PC-9 (cell line): ENCODE measurements at regions not wholly inside any gene's neighbourhood (a gene's known extent, or its start where the extent isn't known, plus 50 kb on each side); places are given as distances from the start of the nearest gene placed in this dataset.

ENCODE experiments used
- BruUV-seq: library from RNA; stranded (reverse); fragments of 400-500 nt; replicated peaks from 2 replicates; lab custom pipeline; 2021; lab: Mats Ljungman, UMichigan
- CTCF ChIA-PET: fragments of 300-600 bp; sonication (Branson Sonifier 250); formaldehyde crosslinking; loops from one replicate; lab custom pipeline; 2022; ENCODE audit warnings: antibody characterized with exemption; lab: Charles Lee
- POLR2A ChIA-PET: fragments of 300-600 bp; sonication (Branson Sonifier 250); formaldehyde crosslinking; loops from one replicate; lab custom pipeline; 2022; ENCODE audit warnings: antibody characterized with exemption; ENCODE audit not compliant: unreplicated experiment; lab: Charles Lee
- DNase-seq, 2 experiments: peaks; one replicate each; pipeline versions ENCODE4 v3.0.0 to v3.0.0-alpha.2; 2015 to 2022; ENCODE audit warnings: mixed read lengths in 1 of 2
- H2AFZ ChIP-seq: fragments of 200-600 bp; sonication (generic); 2 replicates; pipeline ENCODE4 v1.8.1; 2017; ENCODE audit warnings: antibody characterized with exemption
- H3F3A ChIP-seq: fragments of 200-600 bp; sonication (generic); 2 replicates; pipeline ENCODE4 v1.8.1; 2017; ENCODE audit warnings: antibody characterized with exemption, mild to moderate bottlenecking, low read depth; ENCODE audit not compliant: insufficient read depth
- H3K27ac ChIP-seq: fragments of 200-600 bp; sonication (generic); 2 replicates; pipeline ENCODE4 v1.6.1; 2016; ENCODE audit warnings: mixed run types
- H3K27me3 ChIP-seq: fragments of 200-600 bp; sonication (generic); 2 replicates; pipeline ENCODE4 v1.6.1; 2016; ENCODE audit warnings: low read depth, mixed run types; ENCODE audit not compliant: insufficient read depth
- H3K36me3 ChIP-seq: fragments of 200-600 bp; sonication (generic); 2 replicates; pipeline ENCODE4 v1.6.1; 2016; ENCODE audit warnings: low read depth, mixed run types
- H3K4me1 ChIP-seq: fragments of 200-600 bp; sonication (generic); replicated peaks from 2 replicates; pipeline ENCODE4 v1.6.1; 2016; ENCODE audit warnings: mixed run types; ENCODE audit not compliant: insufficient read depth
- H3K4me2 ChIP-seq: fragments of 200-600 bp; sonication (generic); 2 replicates; pipeline ENCODE4 v1.6.1; 2017; ENCODE audit warnings: mixed run types
- H3K4me3 ChIP-seq: fragments of 200-600 bp; sonication (generic); 2 replicates; pipeline ENCODE4 v1.6.1; 2016; ENCODE audit warnings: mixed run types
- H3K79me2 ChIP-seq: fragments of 200-600 bp; sonication (generic); 2 replicates; pipeline ENCODE4 v1.6.1; 2017; ENCODE audit warnings: low read depth, mixed run types
- H3K9me2 ChIP-seq: fragments of 200-600 bp; sonication (generic); 2 replicates; pipeline ENCODE4 v1.8.1; 2017; ENCODE audit warnings: mild to moderate bottlenecking; ENCODE audit not compliant: insufficient read depth
- H3K9me3 ChIP-seq: fragments of 200-600 bp; sonication (generic); 2 replicates; pipeline ENCODE4 v1.8.1; 2016; ENCODE audit warnings: low read depth; ENCODE audit not compliant: insufficient read depth
- H4K20me1 ChIP-seq: fragments of 200-600 bp; sonication (generic); 2 replicates; pipeline ENCODE4 v1.8.1; 2017; ENCODE audit not compliant: insufficient read depth
- EZH2 ChIP-seq: fragments of 200-600 bp; sonication (generic); IDR thresholded peaks from 2 replicates; pipeline ENCODE4 v1.8.0; 2017; ENCODE audit warnings: antibody characterized with exemption, low read depth
- intact Hi-C: fragments of 100-400 bp; cut with micrococcal nuclease; formaldehyde crosslinking; loops from one replicate; pipeline ENCODE4 v1.10.0; 2022; ENCODE audit not compliant: unreplicated experiment
- TF ChIP-seq, protein P1 (sequence below): fragments of 200-600 bp; sonication (generic); conservative IDR thresholded peaks from 2 replicates; pipeline ENCODE4 v1.6.1; 2017; ENCODE audit warnings: mixed run types, antibody characterized with exemption, mild to moderate bottlenecking, moderate library complexity

DNA sequence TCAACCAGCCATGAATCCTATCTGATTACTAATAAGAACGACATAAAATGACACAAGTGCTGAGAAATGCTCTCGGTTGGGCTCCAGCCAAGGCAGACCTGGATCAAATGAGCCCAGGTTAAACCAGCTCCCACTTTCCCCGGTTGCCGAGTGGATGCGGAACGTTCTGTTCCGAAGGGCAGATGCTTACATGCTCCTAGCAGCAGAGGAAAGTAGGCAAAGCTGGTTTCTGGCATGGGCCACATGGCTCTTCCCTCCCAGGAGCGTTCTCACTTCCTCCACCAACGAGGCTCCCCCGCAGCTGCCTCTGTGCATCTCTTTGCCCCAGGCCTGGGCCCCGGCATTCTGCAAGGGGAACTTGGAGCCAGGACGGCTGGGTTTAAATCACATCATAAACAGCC is 61.8 kb upstream of the SDK1 start:
- POLR2A ChIA-PET = no interaction called here

DNA sequence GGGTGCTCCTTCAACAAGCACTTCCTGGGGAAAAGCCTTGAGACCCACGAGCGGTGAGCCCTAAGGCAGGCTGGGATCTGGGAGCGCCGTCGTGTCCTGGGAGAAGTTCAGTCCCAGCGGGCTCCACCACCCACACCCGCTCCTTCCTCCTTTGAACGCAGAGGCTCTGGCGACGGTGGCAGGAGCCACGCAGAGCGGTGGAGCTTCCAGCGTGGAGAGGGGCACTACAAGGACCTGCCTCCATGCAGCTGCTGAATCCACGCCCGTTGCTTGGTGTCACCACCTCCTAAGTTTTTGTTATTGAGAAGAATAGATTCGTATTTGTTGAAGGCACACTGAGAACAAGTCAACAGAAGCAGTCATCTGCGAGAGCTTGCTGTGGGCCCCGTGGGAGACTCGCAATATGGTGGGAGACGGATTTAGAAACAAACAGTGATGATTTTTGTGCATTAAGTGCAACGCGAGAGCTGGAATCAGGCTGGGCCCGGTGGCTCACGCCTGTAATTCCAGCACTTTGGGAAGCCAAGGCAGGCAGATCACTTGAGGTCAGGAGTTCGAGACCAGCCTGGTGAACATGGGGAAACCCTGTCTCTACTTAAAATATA is 60.1 kb upstream of the SDK1 start:
- intact Hi-C loops = no loop called here
- Histone ChIP-seq H3K79me2 (no peaks in the 10 kb centered on the region), H4K20me1 (no peaks in the 10 kb centered on the region), H3K9me2 (no peaks in the 10 kb centered on the region), H3K4me3 (no peak overlapping the region), H3K4me2 (no peak overlapping the region), H3K27me3 (no peaks in the 10 kb centered on the region), H3F3A (peaks cover 35% of the 10 kb centered on the region), H3K36me3 (no peaks in the 10 kb centered on the region), H3K27ac (no peak overlapping the region), H2AFZ (no peak overlapping the region), H3K4me1 (peaks cover 39% of the 10 kb centered on the region), H3K9me3 (0 out of 2 replicates have a peak, but pooled peaks cover under 1% of the 10 kb centered on the region)
- CTCF ChIA-PET = interaction anchor here (0.6 to 1.0 kb wide), 2 partner anchors 18 to 151 kb away, joined by 3 to 9 read pairs; no protein-coding TSS in a partner anchor
- POLR2A ChIA-PET = no interaction called here
- TF ChIP-seq, protein P1, sequence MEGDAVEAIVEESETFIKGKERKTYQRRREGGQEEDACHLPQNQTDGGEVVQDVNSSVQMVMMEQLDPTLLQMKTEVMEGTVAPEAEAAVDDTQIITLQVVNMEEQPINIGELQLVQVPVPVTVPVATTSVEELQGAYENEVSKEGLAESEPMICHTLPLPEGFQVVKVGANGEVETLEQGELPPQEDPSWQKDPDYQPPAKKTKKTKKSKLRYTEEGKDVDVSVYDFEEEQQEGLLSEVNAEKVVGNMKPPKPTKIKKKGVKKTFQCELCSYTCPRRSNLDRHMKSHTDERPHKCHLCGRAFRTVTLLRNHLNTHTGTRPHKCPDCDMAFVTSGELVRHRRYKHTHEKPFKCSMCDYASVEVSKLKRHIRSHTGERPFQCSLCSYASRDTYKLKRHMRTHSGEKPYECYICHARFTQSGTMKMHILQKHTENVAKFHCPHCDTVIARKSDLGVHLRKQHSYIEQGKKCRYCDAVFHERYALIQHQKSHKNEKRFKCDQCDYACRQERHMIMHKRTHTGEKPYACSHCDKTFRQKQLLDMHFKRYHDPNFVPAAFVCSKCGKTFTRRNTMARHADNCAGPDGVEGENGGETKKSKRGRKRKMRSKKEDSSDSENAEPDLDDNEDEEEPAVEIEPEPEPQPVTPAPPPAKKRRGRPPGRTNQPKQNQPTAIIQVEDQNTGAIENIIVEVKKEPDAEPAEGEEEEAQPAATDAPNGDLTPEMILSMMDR = no peak
- TF ChIP-seq EZH2 = no peak
- DNase-seq = no peak
- BruUV-seq = no TSS peak

More for the DNA sequence above, 61.8 kb upstream of the SDK1 start:
- TF ChIP-seq, protein P1 = no peak
- no peak for TF ChIP-seq EZH2
- Histone ChIP-seq H3K9me3 (peaks cover 10% of the 10 kb centered on the region; the same call in 1 of the 2 replicates), H3K4me2 (no peak overlapping the region), H3K27me3 (no peaks in the 10 kb centered on the region), H3K4me1 (peaks cover 26% of the 10 kb centered on the region), H3F3A (peaks cover 19% of the 10 kb centered on the region), H4K20me1 (no peaks in the 10 kb centered on the region), H3K9me2 (no peaks in the 10 kb centered on the region), H3K27ac (no peak overlapping the region), H3K79me2 (no peaks in the 10 kb centered on the region), H3K4me3 (no peak overlapping the region), H3K36me3 (no peaks in the 10 kb centered on the region), H2AFZ (no peak overlapping the region)
- intact Hi-C loops = no loop called here
- CTCF ChIA-PET = no interaction called here
- BruUV-seq = no TSS peak
- DNase-seq = no peak

DNA sequence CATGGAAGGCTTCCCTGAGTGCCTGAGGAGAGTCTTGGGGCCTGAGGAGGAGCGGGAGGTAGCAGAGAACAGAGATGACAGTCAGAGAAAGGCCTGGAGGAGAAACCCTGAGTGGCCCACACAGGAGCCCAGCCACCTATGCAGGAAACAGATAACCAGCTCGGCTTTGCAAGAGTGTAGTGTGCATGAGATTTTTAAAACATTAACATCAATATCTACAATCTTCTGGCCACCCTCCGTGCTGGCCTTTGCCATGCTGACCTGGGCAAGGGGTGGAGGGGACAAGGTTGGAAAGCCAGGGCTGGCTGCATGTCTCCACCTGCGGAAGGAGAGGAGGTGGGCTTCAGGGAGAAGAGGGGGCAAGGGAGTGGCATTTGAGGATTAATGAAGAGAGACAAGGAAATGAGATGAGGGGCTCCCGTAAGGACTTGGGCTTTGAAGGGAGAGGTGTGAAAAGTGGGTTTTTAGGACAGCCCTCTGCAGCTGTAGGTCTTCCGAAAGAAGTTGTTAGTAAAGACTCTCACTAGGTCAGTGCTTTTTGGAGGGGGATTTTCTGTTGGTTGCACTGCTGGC is 59.3 kb upstream of the SDK1 start:
- ChIA-PET POLR2A (no interaction called here), CTCF (interaction anchor here (1.0 kb wide), 1 partner anchor 19 kb away, joined by 9 read pairs; no protein-coding TSS in a partner anchor)
- intact Hi-C loops = no loop called here
- BruUV-seq = no TSS peak
- TF ChIP-seq, protein P1 = no peak
- no peak for TF ChIP-seq EZH2
- H3K9me2 ChIP-seq = no peaks in the 10 kb centered on the region
- H3F3A ChIP-seq = peaks cover 35% of the 10 kb centered on the region
- H3K27ac ChIP-seq = no peak overlapping the region
- DNase-seq = no peak
- H3K4me2 ChIP-seq = no peak overlapping the region
- no peaks in the 10 kb centered on the region for H3K27me3 ChIP-seq
- H3K9me3 ChIP-seq = peaks cover 8% of the 10 kb centered on the region; the same call in 1 of the 2 replicates
- no peaks in the 10 kb centered on the region for H3K79me2 ChIP-seq
- no peaks in the 10 kb centered on the region for H3K36me3 ChIP-seq
- no peak overlapping the region for H3K4me3 ChIP-seq
- H4K20me1 ChIP-seq = no peaks in the 10 kb centered on the region
- no peak overlapping the region for H2AFZ ChIP-seq
- peaks cover 39% of the 10 kb centered on the region for H3K4me1 ChIP-seq
